ENCODE measurements at regions not wholly inside any gene's neighbourhood (a gene's known extent, or its start where the extent isn't known, plus 50 kb on each side); places are given as distances from the start of the nearest gene placed in this dataset.

- H3K4me1 ChIP-seq (ENCODE audit: control insufficient read depth, extremely low read depth, insufficient read depth, low read length), result no peaks in the 10 kb centered on the region
- H3K27me3 ChIP-seq (ENCODE audit: control insufficient read depth, extremely low read depth, insufficient read depth, low read length), result no peaks in the 10 kb centered on the region
- no peaks in the 10 kb centered on the region for H4K20me1 ChIP-seq (ENCODE audit: control insufficient read depth, extremely low read depth, insufficient read depth, low read length)
- H3K4me2 ChIP-seq (ENCODE audit: control insufficient read depth, extremely low read depth, insufficient read depth, low read depth, low read length), result no peak overlapping the region
- H2AFZ ChIP-seq (ENCODE audit: control insufficient read depth, low read length), result no peak overlapping the region
- no peak for TF ChIP-seq EZH2 (IDR thresholded peaks at IDR 0.05; ENCODE audit: low read length)
- TF ChIP-seq, protein P1, sequence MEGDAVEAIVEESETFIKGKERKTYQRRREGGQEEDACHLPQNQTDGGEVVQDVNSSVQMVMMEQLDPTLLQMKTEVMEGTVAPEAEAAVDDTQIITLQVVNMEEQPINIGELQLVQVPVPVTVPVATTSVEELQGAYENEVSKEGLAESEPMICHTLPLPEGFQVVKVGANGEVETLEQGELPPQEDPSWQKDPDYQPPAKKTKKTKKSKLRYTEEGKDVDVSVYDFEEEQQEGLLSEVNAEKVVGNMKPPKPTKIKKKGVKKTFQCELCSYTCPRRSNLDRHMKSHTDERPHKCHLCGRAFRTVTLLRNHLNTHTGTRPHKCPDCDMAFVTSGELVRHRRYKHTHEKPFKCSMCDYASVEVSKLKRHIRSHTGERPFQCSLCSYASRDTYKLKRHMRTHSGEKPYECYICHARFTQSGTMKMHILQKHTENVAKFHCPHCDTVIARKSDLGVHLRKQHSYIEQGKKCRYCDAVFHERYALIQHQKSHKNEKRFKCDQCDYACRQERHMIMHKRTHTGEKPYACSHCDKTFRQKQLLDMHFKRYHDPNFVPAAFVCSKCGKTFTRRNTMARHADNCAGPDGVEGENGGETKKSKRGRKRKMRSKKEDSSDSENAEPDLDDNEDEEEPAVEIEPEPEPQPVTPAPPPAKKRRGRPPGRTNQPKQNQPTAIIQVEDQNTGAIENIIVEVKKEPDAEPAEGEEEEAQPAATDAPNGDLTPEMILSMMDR (optimal IDR thresholded peaks at IDR 0.05 in 1 of 3, IDR thresholded peaks at IDR 0.05 in 1 of 3, conservative IDR thresholded peaks at IDR 0.05 in 1 of 3; ENCODE audit: extremely low read depth in 1 of 3, insufficient read depth in 2 of 3, low read length in 3 of 3), result no peak
- no peaks in the 10 kb centered on the region for H3K9me1 ChIP-seq (ENCODE audit: control insufficient read depth, extremely low read depth, insufficient read depth, low read length)
- no peaks in the 10 kb centered on the region for H3K9me3 ChIP-seq (ENCODE audit: control insufficient read depth, low read depth, low read length)
- no peaks in the 10 kb centered on the region for H3K36me3 ChIP-seq (ENCODE audit: control insufficient read depth in 2 of 2, extremely low read depth in 1 of 2, insufficient read depth in 2 of 2, low read length in 2 of 2)
- DNase-seq (ENCODE audit: low read depth, low spot score) (no peak), FAIRE-seq (no peak)
- dilution Hi-C loops (cut with MboI; ENCODE audit: extremely low pct_ligation_motif_present, low sequenced_read_pairs), result no loop called here
- H3K9ac ChIP-seq (ENCODE audit: control insufficient read depth, extremely low read depth, insufficient read depth, low read length), result no peak overlapping the region
- no peak overlapping the region for H3K27ac ChIP-seq (ENCODE audit: control insufficient read depth, insufficient read depth, low read length)
- no peaks in the 10 kb centered on the region for H3K79me2 ChIP-seq (ENCODE audit: control insufficient read depth, insufficient read depth, low read length)
- no peak overlapping the region for H3K4me3 ChIP-seq (ENCODE audit: control insufficient read depth in 2 of 3, extremely low read depth in 1 of 3, insufficient read depth in 2 of 3, low read depth in 1 of 3, low read length in 3 of 3)
These were observed 1112.4 kb downstream of the TRHDE start for GRCh38 chr12:73384592-73384991.

DNA sequence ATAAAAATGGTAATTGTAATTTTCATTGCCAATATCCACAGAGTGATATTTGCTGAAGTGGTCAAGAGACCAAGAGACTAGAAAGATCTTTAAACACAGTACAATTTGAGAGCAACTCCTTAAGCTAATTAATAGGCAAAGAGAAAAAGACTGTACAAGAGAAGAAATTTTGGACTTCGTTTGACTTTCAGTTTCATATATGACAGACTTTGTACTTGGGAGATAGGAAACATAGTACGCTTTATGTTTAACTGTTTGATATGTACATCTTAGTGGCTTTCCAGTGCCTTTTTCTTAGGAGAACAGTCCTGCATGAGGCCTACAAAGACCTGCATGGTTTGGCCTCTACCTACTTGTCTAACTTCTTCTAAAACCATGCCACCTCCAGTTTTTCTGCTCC lies 1118.1 kb downstream of the TRHDE start:
- H3K4me3 ChIP-seq (ENCODE audit: control insufficient read depth in 2 of 3, extremely low read depth in 1 of 3, insufficient read depth in 2 of 3, low read depth in 1 of 3, low read length in 3 of 3), result no peak overlapping the region
- no peaks in the 10 kb centered on the region for H3K79me2 ChIP-seq (ENCODE audit: control insufficient read depth, insufficient read depth, low read length)
- FAIRE-seq (no peak), DNase-seq (ENCODE audit: low read depth, low spot score) (no peak)
- H3K9me3 ChIP-seq (ENCODE audit: control insufficient read depth, low read depth, low read length), result no peaks in the 10 kb centered on the region
- no peaks in the 10 kb centered on the region for H3K4me1 ChIP-seq (ENCODE audit: control insufficient read depth, extremely low read depth, insufficient read depth, low read length)
- no peaks in the 10 kb centered on the region for H4K20me1 ChIP-seq (ENCODE audit: control insufficient read depth, extremely low read depth, insufficient read depth, low read length)
- no peaks in the 10 kb centered on the region for H3K27me3 ChIP-seq (ENCODE audit: control insufficient read depth, extremely low read depth, insufficient read depth, low read length)
- H3K9ac ChIP-seq (ENCODE audit: control insufficient read depth, extremely low read depth, insufficient read depth, low read length), result no peak overlapping the region
- TF ChIP-seq, protein P1 (optimal IDR thresholded peaks at IDR 0.05 in 1 of 3, IDR thresholded peaks at IDR 0.05 in 1 of 3, conservative IDR thresholded peaks at IDR 0.05 in 1 of 3; ENCODE audit: extremely low read depth in 1 of 3, insufficient read depth in 2 of 3, low read length in 3 of 3), result no peak
- TF ChIP-seq EZH2 (IDR thresholded peaks at IDR 0.05; ENCODE audit: low read length), result no peak
- H2AFZ ChIP-seq (ENCODE audit: control insufficient read depth, low read length), result no peak overlapping the region
- dilution Hi-C loops (cut with MboI; ENCODE audit: extremely low pct_ligation_motif_present, low sequenced_read_pairs), result no loop called here
- no peaks in the 10 kb centered on the region for H3K9me1 ChIP-seq (ENCODE audit: control insufficient read depth, extremely low read depth, insufficient read depth, low read length)
- H3K27ac ChIP-seq (ENCODE audit: control insufficient read depth, insufficient read depth, low read length), result no peak overlapping the region
- no peak overlapping the region for H3K4me2 ChIP-seq (ENCODE audit: control insufficient read depth, extremely low read depth, insufficient read depth, low read depth, low read length)
- H3K36me3 ChIP-seq (ENCODE audit: control insufficient read depth in 2 of 2, extremely low read depth in 1 of 2, insufficient read depth in 2 of 2, low read length in 2 of 2), result no peaks in the 10 kb centered on the region

Measured in keratinocyte (primary cell).